Panc1 (cell line): ENCODE measurements at regions not wholly inside any gene's neighbourhood (a gene's known extent, or its start where the extent isn't known, plus 50 kb on each side); places are given as distances from the start of the nearest gene placed in this dataset.

Source experiments
- POLR2AphosphoS5 ChIP-seq: IDR thresholded peaks from 2 replicates; pipeline ENCODE4 v1.6.1; 2012; ENCODE audit warnings: mild to moderate bottlenecking, low read depth, low read length, moderate library complexity
- TF ChIP-seq, protein P1 (sequence below): fragments of 450-650 bp; IDR thresholded peaks from 2 replicates; pipeline ENCODE4 v1.5.1; 2017; ENCODE audit warnings: mild to moderate bottlenecking

DNA sequence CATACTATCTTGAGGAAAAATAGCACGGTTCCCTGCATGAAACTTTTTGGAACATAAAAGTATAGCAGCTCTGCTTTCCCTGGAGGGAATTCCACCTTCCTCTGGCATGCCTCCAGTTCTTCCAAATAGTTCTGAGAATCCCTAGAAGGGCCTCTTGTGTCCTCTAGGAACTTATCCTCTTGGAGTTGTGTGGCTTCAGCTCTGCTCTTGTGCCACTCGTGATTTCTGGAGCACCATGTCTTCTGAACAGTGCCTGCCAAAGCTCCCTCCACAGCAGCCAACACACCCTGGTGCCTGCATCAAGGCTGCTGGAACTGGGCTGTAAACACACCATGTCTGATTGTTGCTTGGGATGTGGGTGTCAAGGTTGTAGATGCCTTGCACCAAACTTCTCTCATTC lies 65.7 kb upstream of the FLT1 start:
- TF ChIP-seq, protein P1, sequence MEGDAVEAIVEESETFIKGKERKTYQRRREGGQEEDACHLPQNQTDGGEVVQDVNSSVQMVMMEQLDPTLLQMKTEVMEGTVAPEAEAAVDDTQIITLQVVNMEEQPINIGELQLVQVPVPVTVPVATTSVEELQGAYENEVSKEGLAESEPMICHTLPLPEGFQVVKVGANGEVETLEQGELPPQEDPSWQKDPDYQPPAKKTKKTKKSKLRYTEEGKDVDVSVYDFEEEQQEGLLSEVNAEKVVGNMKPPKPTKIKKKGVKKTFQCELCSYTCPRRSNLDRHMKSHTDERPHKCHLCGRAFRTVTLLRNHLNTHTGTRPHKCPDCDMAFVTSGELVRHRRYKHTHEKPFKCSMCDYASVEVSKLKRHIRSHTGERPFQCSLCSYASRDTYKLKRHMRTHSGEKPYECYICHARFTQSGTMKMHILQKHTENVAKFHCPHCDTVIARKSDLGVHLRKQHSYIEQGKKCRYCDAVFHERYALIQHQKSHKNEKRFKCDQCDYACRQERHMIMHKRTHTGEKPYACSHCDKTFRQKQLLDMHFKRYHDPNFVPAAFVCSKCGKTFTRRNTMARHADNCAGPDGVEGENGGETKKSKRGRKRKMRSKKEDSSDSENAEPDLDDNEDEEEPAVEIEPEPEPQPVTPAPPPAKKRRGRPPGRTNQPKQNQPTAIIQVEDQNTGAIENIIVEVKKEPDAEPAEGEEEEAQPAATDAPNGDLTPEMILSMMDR, result no peak
- no peak for TF ChIP-seq POLR2AphosphoS5
